G401.6 (cell line): ENCODE measurements at regions not wholly inside any gene's neighbourhood (a gene's known extent, or its start where the extent isn't known, plus 50 kb on each side); places are given as distances from the start of the nearest gene placed in this dataset.
A peak's percentile ranks its signal among the peaks of the same experiment; 100 is the strongest.
"Not testable (repeated sequence)": the region's sequence is repeated elsewhere in the genome, so short reads cannot be mapped to it uniquely, and the experiment has no call there.

Experiments
- FAIRE-seq: peaks from 2 replicates; lab custom pipeline; 2012; peaks lifted over from hg19 to GRCh38; lab: Jason Lieb, UNC

DNA sequence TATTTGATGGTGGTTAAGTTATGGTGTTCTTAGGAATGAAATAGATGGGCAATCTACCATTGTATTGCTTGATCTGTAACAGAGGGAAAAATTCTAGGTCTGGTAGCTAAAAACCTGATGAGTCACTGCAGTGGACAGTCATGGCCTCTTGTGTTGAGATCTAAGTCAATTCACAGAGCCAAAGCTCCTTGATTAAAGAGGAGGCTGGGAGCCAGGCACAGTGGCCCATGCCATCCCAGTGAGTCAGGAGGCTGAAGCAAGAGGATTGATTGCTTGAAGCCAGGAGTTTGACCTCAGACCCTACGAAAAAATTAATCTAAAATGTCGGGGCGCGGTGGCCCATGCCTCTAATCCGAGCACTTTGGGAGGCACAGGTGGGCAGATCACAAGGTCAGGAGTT lies 67.1 kb upstream of the KPNA3 start:
- no peak for FAIRE-seq

DNA sequence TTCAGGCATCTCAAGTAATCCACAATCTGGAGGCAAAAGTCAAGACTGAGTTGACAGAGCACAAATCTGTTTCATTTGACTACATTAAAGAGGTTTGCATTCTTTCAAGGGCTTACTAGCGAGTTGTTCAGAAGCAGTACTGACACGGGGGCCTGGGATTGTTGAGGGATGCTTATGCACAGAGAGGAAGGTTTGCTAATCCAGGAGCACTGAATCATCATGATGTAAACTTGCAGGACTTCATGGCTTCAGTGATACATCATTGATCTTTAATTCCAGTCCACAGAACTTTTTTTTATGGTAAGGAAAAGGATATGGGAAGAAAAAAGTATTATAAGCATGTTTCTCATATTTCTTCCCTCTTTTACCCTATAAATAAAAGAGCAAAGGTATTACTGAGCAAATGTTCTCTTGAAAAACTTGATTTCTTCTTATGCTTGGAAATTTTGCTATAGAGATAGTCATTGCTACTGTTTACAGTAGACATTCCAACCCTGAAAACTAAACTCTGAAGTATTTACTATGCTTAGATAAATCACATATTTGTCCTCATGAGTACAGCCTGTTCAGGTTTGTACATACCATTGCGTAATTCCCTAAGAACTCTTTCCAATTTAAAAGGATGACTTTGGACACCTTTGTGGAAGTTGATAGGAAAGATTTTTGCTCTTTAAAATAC lies 65.8 kb upstream of the KPNA3 start:
- no peak for FAIRE-seq

DNA sequence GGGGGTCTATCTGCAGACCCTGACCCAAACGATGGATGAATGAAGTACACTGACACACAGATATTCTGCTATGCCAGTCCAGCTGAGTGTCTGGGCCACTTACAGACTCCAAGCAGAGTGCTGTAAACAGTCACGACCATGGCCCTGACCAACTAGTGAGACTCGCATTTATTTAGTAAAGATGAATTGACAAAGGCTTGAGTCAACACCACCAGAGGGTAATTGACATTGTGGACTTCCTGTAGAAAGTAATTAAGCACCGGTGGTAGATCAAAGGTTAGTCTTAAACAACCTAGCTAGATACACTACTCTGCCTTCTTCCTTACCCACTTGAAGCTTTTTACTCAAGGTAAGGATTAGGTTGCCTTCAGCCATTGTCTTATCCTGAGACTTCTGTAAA lies 63.4 kb upstream of the KPNA3 start:
- no peak for FAIRE-seq

DNA sequence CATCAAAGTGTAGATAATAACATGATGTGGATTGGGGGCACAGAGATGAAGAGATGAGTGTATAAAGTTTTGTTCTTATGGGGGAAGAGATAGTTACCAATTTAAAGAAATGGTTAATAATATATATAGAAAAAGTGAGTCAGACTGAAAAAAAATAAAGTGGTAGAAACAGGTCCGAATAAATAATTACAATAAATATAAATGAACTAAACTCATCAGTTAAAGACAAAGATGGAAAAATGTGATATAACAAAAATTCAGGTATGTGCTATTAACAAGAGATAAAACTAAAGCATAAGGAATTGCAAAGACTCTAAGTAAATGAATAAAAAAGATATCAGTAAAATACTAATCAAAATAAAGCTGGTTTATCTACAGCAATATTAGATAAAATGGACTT lies 61.1 kb upstream of the KPNA3 start:
- FAIRE-seq = peak; percentile 8

GRCh38 chr13:49852460-49852859 lies 60.0 kb upstream of the KPNA3 start:
- not testable (repeated sequence) for FAIRE-seq

- FAIRE-seq = no peak
Observed at GRCh38 chr13:49844181-49844580, 51.7 kb upstream of the KPNA3 start.
